WTC11 (cell line): ENCODE measurements at regions not wholly inside any gene's neighbourhood (a gene's known extent, or its start where the extent isn't known, plus 50 kb on each side); places are given as distances from the start of the nearest gene placed in this dataset.

Experiments used
- E2F5 ChIP-seq: sonication (generic); formaldehyde crosslinking; IDR thresholded peaks from 2 replicates; pipeline ENCODE4 v1.8.1; 2022; ENCODE audit warnings: mild to moderate bottlenecking, moderate library complexity, missing genetic modification reagents
- GABPB1 ChIP-seq: sonication (generic); formaldehyde crosslinking; IDR thresholded peaks from 2 replicates; pipeline ENCODE4 v1.8.1; 2023; ENCODE audit warnings: mild to moderate bottlenecking, missing genetic modification reagents
- PRRX2 ChIP-seq: fragments of 250-450 bp; sonication (Bioruptor Pico); IDR thresholded peaks from 2 replicates; pipeline ENCODE4 v1.8.0; 2021; ENCODE audit warnings: mild to moderate bottlenecking
- TF ChIP-seq, protein P1 (sequence below): fragments of 200-600 bp; IDR thresholded peaks from 2 replicates; pipeline ENCODE4 v1.8.0; 2022; ENCODE audit warnings: antibody characterized with exemption

- TF ChIP-seq, protein P1, sequence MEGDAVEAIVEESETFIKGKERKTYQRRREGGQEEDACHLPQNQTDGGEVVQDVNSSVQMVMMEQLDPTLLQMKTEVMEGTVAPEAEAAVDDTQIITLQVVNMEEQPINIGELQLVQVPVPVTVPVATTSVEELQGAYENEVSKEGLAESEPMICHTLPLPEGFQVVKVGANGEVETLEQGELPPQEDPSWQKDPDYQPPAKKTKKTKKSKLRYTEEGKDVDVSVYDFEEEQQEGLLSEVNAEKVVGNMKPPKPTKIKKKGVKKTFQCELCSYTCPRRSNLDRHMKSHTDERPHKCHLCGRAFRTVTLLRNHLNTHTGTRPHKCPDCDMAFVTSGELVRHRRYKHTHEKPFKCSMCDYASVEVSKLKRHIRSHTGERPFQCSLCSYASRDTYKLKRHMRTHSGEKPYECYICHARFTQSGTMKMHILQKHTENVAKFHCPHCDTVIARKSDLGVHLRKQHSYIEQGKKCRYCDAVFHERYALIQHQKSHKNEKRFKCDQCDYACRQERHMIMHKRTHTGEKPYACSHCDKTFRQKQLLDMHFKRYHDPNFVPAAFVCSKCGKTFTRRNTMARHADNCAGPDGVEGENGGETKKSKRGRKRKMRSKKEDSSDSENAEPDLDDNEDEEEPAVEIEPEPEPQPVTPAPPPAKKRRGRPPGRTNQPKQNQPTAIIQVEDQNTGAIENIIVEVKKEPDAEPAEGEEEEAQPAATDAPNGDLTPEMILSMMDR, result no peak
- no peak for TF ChIP-seq E2F5 (CRISPR knock-in tag)
- no peak for TF ChIP-seq GABPB1 (CRISPR knock-in tag)
- no peak for TF ChIP-seq PRRX2 (CRISPR knock-in tag)
These were observed 120.9 kb upstream of the PPP2R5A start for GRCh38 chr1:212164095-212164872.
